B cell (primary cell): ENCODE measurements at regions not wholly inside any gene's neighbourhood (a gene's known extent, or its start where the extent isn't known, plus 50 kb on each side); places are given as distances from the start of the nearest gene placed in this dataset.

Experiments
- ATAC-seq: fragments of 200-7000 bp; cut with Tn5 transposase; one replicate; pipeline ENCODE4 v1.10.0; 2021; ENCODE audit warnings: low read depth, mild to moderate bottlenecking, moderate number of reproducible peaks, moderate library complexity
- CTCF ChIA-PET: fragments of 350-600 bp; sonication (Branson Sonifier 250); formaldehyde crosslinking; loops from one replicate; lab custom pipeline; 2021; ENCODE audit warnings: antibody characterized with exemption, inconsistent platforms; lab: Charles Lee
- POLR2A ChIA-PET: fragments of 350-600 bp; sonication (Branson Sonifier 250); formaldehyde crosslinking; loops from one replicate; lab custom pipeline; 2021; ENCODE audit warnings: antibody characterized with exemption; lab: Charles Lee
- DNase-seq: peaks from one replicate; pipeline ENCODE4 v3.0.0; 2013
- H2AFZ ChIP-seq: 2 replicates; pipeline ENCODE4 v1.6.1; 2012; ENCODE audit warnings: mild to moderate bottlenecking, low read depth, low read length; ENCODE audit not compliant: insufficient read depth, poor library complexity, severe bottlenecking
- H3K27ac ChIP-seq, 2 donors: 1 replicate in 1 of 2; 2 replicates in 1 of 2; pipeline ENCODE4 v1.5.1; 2012 to 2013; ENCODE audit warnings: low read length in 2 of 2, mild to moderate bottlenecking in 2 of 2, moderate library complexity in 1 of 2
- H3K27me3 ChIP-seq, 4 experiments: fragments of 200-600 bp in 1 of 4; sonication (generic) in 1 of 4; replicated peaks in 1 of 4; 1 replicate in 2 of 4; 2 replicates in 2 of 4; pipeline versions ENCODE4 v1.6.1 to v1.7.0; 2013 to 2016; ENCODE audit warnings: low read length in 3 of 4, mild to moderate bottlenecking in 2 of 4, mixed read lengths in 1 of 4, moderate library complexity in 1 of 4; ENCODE audit not compliant: insufficient read depth in 4 of 4, control insufficient read depth in 3 of 4; ENCODE audit errors: control extremely low read depth in 1 of 4
- H3K36me3 ChIP-seq, 2 experiments: replicated peaks in 1 of 2; 1 replicate in 1 of 2; 2 replicates in 1 of 2; pipeline versions ENCODE4 v1.6.1 to v1.7.1; 2013; ENCODE audit warnings: low read length in 1 of 2; ENCODE audit not compliant: insufficient read depth in 2 of 2, control insufficient read depth in 1 of 2; ENCODE audit errors: control extremely low read depth in 1 of 2, extremely low read depth in 1 of 2
- H3K4me1 ChIP-seq, 2 donors: fragments of 200-600 bp in 1 of 2; sonication (generic) in 1 of 2; 1 replicate in 1 of 2; 2 replicates in 1 of 2; pipeline versions ENCODE4 v1.5.1 to v1.6.1; 2013 to 2017; ENCODE audit warnings: low read length in 2 of 2; ENCODE audit not compliant: control insufficient read depth in 2 of 2, insufficient read depth in 2 of 2
- H3K4me2 ChIP-seq: replicated peaks from 2 replicates; pipeline ENCODE3; 2012; ENCODE audit warnings: mild to moderate bottlenecking, low read depth, low read length; ENCODE audit not compliant: poor library complexity, severe bottlenecking
- H3K4me3 ChIP-seq, 5 experiments: fragments of 200-600 bp in 1 of 5; sonication (generic) in 1 of 5; 1 replicate in 3 of 5; 2 replicates in 2 of 5; pipeline versions ENCODE4 v1.5.1 to v1.7.0; 2011 to 2016; ENCODE audit warnings: low read length in 4 of 5, mild to moderate bottlenecking in 4 of 5, low read depth in 2 of 5, control low read depth in 1 of 5, moderate library complexity in 1 of 5; ENCODE audit not compliant: insufficient read depth in 1 of 5; ENCODE audit errors: control extremely low read depth in 1 of 5, extremely low read depth in 1 of 5
- H3K79me2 ChIP-seq: fragments of 200-600 bp; sonication (generic); one replicate; pipeline ENCODE4 v1.6.0; 2016; ENCODE audit warnings: low read length; ENCODE audit not compliant: control insufficient read depth, insufficient read depth
- H3K9ac ChIP-seq: fragments of 200-600 bp; sonication (generic); 2 replicates; pipeline ENCODE4 v1.6.1; 2017; ENCODE audit warnings: mild to moderate bottlenecking, low read length, moderate library complexity
- H3K9me3 ChIP-seq, 3 donors: one replicate each; pipeline versions ENCODE4 v1.6.1 to v1.7.1; 2013; ENCODE audit warnings: low read length in 2 of 3; ENCODE audit not compliant: control insufficient read depth in 2 of 3, insufficient read depth in 1 of 3; ENCODE audit errors: control extremely low read depth in 1 of 3
- H4K20me1 ChIP-seq: 2 replicates; pipeline ENCODE4 v1.6.0; 2012; ENCODE audit warnings: mild to moderate bottlenecking, low read length; ENCODE audit not compliant: insufficient read depth, control insufficient read depth, poor library complexity, severe bottlenecking
- H3K27ac Mint-ChIP-seq: one replicate; pipeline ENCODE4 v1.8.0; 2021; ENCODE audit warnings: mixed read lengths
- H3K27me3 Mint-ChIP-seq: one replicate; pipeline ENCODE4 v1.8.0; 2021; ENCODE audit warnings: mixed read lengths
- H3K4me1 Mint-ChIP-seq: one replicate; pipeline ENCODE4 v1.8.0; 2021; ENCODE audit warnings: mixed read lengths
- H3K4me3 Mint-ChIP-seq: one replicate; pipeline ENCODE4 v1.8.0; 2021; ENCODE audit warnings: mixed read lengths
- H3K9me3 Mint-ChIP-seq: one replicate; pipeline ENCODE4 v1.8.0; 2022; ENCODE audit warnings: mixed read lengths; ENCODE audit not compliant: insufficient read depth
- CTCF ChIP-seq: fragments of 200-600 bp; IDR thresholded peaks from one replicate; pipeline ENCODE4 v1.8.0; 2022; ENCODE audit warnings: antibody characterized with exemption, mild to moderate bottlenecking
- EZH2 ChIP-seq: IDR thresholded peaks from 2 replicates; pipeline ENCODE4 v1.6.1; 2012; ENCODE audit warnings: borderline replicate concordance, low read depth, mild to moderate bottlenecking, moderate library complexity, low read length; ENCODE audit not compliant: insufficient read depth, poor library complexity, severe bottlenecking
- WGBS: methylation state at CpG from one replicate; pipeline ENCODE4 v1.1.5; 2013; ENCODE audit warnings: missing lambda C conversion rate; ENCODE audit not compliant: insufficient coverage; 5-methylcytosine and 5-hydroxymethylcytosine counted together
- intact Hi-C: fragments of 100-400 bp; cut with micrococcal nuclease; formaldehyde crosslinking; loops from one replicate; pipeline ENCODE4 v1.10.0; 2022

GRCh38 chr1:60222360-60223115 lies 149.0 kb upstream of the C1orf87 start:
- Histone ChIP-seq H4K20me1 (no peaks in the 10 kb centered on the region), H3K9me3 (no peaks in the 10 kb centered on the region), H3K27ac (no peak overlapping the region), H3K36me3 (no peaks in the 10 kb centered on the region), H3K79me2 (no peaks in the 10 kb centered on the region), H3K4me1 (no peaks in the 10 kb centered on the region), H3K27me3 (no peaks in the 10 kb centered on the region), H2AFZ (no peak overlapping the region), H3K4me3 (no peak overlapping the region), H3K9ac (no peak overlapping the region), H3K4me2 (no peak overlapping the region)
- no peak overlapping the region for H3K27ac Mint-ChIP-seq
- no peaks in the 10 kb centered on the region for H3K4me1 Mint-ChIP-seq
- ATAC-seq (no peak), DNase-seq (no peak)
- no peaks in the 10 kb centered on the region for H3K9me3 Mint-ChIP-seq
- ChIA-PET CTCF (no interaction called here), POLR2A (no interaction called here)
- 88% methylated on average over 6 of the region's 11 CpGs for WGBS
- TF ChIP-seq EZH2, result no peak
- TF ChIP-seq CTCF, result no peak
- H3K4me3 Mint-ChIP-seq, result no peak overlapping the region
- intact Hi-C loops, result no loop called here
- no peaks in the 10 kb centered on the region for H3K27me3 Mint-ChIP-seq

GRCh38 chr1:60213253-60213652 lies 139.7 kb upstream of the C1orf87 start:
- Histone ChIP-seq H3K79me2 (no peaks in the 10 kb centered on the region), H2AFZ (no peak overlapping the region), H3K27ac (no peak overlapping the region), H3K4me1 (no peaks in the 10 kb centered on the region), H3K27me3 (no peaks in the 10 kb centered on the region), H3K4me2 (no peak overlapping the region), H3K9ac (no peak overlapping the region), H3K36me3 (no peaks in the 10 kb centered on the region), H3K9me3 (no peaks in the 10 kb centered on the region), H3K4me3 (no peak overlapping the region), H4K20me1 (no peaks in the 10 kb centered on the region)
- POLR2A ChIA-PET, result no interaction called here
- H3K27ac Mint-ChIP-seq, result no peak overlapping the region
- WGBS, result 86% methylated on average over 2 of the region's 5 CpGs
- H3K9me3 Mint-ChIP-seq, result peaks cover 7% of the 10 kb centered on the region
- TF ChIP-seq EZH2, result no peak
- no peak for TF ChIP-seq CTCF
- CTCF ChIA-PET, result no interaction called here
- no peak for DNase-seq
- no peak overlapping the region for H3K4me3 Mint-ChIP-seq
- no peaks in the 10 kb centered on the region for H3K27me3 Mint-ChIP-seq
- H3K4me1 Mint-ChIP-seq, result no peaks in the 10 kb centered on the region
- intact Hi-C loops, result no loop called here
- ATAC-seq, result no peak
